OCI-LY1 (cell line): ENCODE measurements at regions not wholly inside any gene's neighbourhood (a gene's known extent, or its start where the extent isn't known, plus 50 kb on each side); places are given as distances from the start of the nearest gene placed in this dataset.

Experiments
- H2AFZ ChIP-seq: fragments of 200-600 bp; sonication (generic), shearing (Covaris generic); 2 replicates; pipeline ENCODE4 v1.6.0; 2014; ENCODE audit warnings: antibody characterized with exemption, mild to moderate bottlenecking, low read length
- H3F3A ChIP-seq: fragments of 200-600 bp; sonication (generic), shearing (Covaris generic); 2 replicates; pipeline ENCODE4 v1.6.0; 2014; ENCODE audit warnings: mild to moderate bottlenecking, antibody characterized with exemption, low read length, moderate library complexity; ENCODE audit not compliant: insufficient read depth
- H3K27ac ChIP-seq: fragments of 200-600 bp; sonication (generic); 2 replicates; pipeline ENCODE4 v1.5.1; 2014; ENCODE audit warnings: low read length, mixed run types, mild to moderate bottlenecking, low read depth; ENCODE audit not compliant: poor library complexity, severe bottlenecking
- H3K27me3 ChIP-seq: fragments of 200-600 bp; sonication (generic); 2 replicates; pipeline ENCODE4 v1.6.0; 2014; ENCODE audit warnings: antibody characterized with exemption, mild to moderate bottlenecking, low read length, moderate library complexity; ENCODE audit not compliant: insufficient read depth
- H3K36me3 ChIP-seq: fragments of 200-600 bp; sonication (generic); 2 replicates; pipeline ENCODE4 v1.6.1; 2014; ENCODE audit warnings: mild to moderate bottlenecking, antibody characterized with exemption, low read length, moderate library complexity, mixed read lengths; ENCODE audit not compliant: insufficient read depth
- H3K4me1 ChIP-seq: fragments of 200-600 bp; sonication (generic); 2 replicates; pipeline ENCODE4 v1.5.1; 2014; ENCODE audit warnings: mild to moderate bottlenecking, low read length, moderate library complexity; ENCODE audit not compliant: insufficient read depth, severe bottlenecking
- H3K4me2 ChIP-seq: fragments of 200-600 bp; sonication (generic), shearing (Covaris generic); 2 replicates; pipeline ENCODE4 v1.6.1; 2014; ENCODE audit warnings: low read length
- H3K4me3 ChIP-seq: fragments of 200-600 bp; sonication (generic); 2 replicates; pipeline ENCODE4 v1.5.1; 2014; ENCODE audit warnings: low read length, low read depth, mild to moderate bottlenecking, mixed read lengths; ENCODE audit not compliant: poor library complexity, severe bottlenecking
- H3K79me2 ChIP-seq: fragments of 200-600 bp; shearing (Covaris generic); 2 replicates; pipeline ENCODE4 v1.6.1; 2016; ENCODE audit warnings: mixed run types, low read length, mixed read lengths; ENCODE audit not compliant: insufficient read depth
- H3K9ac ChIP-seq: fragments of 200-600 bp; sonication (generic), shearing (Covaris generic); 2 replicates; pipeline ENCODE4 v1.6.1; 2014; ENCODE audit warnings: mild to moderate bottlenecking, low read length, mixed read lengths
- H3K9me2 ChIP-seq: fragments of 200-600 bp; sonication (generic), shearing (Covaris generic); 2 replicates; pipeline ENCODE4 v1.6.1; 2014; ENCODE audit warnings: low read depth, mild to moderate bottlenecking, low read length, mixed read lengths
- H3K9me3 ChIP-seq: fragments of 200-600 bp; shearing (Covaris generic); 2 replicates; pipeline ENCODE4 v1.6.1; 2014; ENCODE audit warnings: low read length, mixed read lengths
- H4K20me1 ChIP-seq: fragments of 200-600 bp; sonication (generic), shearing (Covaris generic); 2 replicates; pipeline ENCODE4 v1.6.0; 2016; ENCODE audit warnings: mild to moderate bottlenecking, low read length; ENCODE audit not compliant: insufficient read depth
- EZH2 ChIP-seq: fragments of 200-600 bp; sonication (generic), shearing (Covaris generic); IDR thresholded peaks from 2 replicates; pipeline ENCODE4 v1.8.0; 2017; ENCODE audit warnings: borderline replicate concordance, mixed run types, mild to moderate bottlenecking, antibody characterized with exemption, low read length, moderate library complexity, mixed read lengths
- TF ChIP-seq, protein P1 (sequence below): fragments of 200-600 bp; sonication (generic), shearing (Covaris generic); IDR thresholded peaks from 2 replicates; pipeline ENCODE4 v1.5.1; 2017; ENCODE audit warnings: mild to moderate bottlenecking, antibody characterized with exemption, low read length, moderate library complexity, mixed read lengths

GRCh38 chr15:93239993-93240392 lies 151.0 kb upstream of the RGMA start:
- no peak overlapping the region for H2AFZ ChIP-seq
- no peaks in the 10 kb centered on the region for H3K4me1 ChIP-seq
- no peaks in the 10 kb centered on the region for H3K9me2 ChIP-seq
- TF ChIP-seq, protein P1, sequence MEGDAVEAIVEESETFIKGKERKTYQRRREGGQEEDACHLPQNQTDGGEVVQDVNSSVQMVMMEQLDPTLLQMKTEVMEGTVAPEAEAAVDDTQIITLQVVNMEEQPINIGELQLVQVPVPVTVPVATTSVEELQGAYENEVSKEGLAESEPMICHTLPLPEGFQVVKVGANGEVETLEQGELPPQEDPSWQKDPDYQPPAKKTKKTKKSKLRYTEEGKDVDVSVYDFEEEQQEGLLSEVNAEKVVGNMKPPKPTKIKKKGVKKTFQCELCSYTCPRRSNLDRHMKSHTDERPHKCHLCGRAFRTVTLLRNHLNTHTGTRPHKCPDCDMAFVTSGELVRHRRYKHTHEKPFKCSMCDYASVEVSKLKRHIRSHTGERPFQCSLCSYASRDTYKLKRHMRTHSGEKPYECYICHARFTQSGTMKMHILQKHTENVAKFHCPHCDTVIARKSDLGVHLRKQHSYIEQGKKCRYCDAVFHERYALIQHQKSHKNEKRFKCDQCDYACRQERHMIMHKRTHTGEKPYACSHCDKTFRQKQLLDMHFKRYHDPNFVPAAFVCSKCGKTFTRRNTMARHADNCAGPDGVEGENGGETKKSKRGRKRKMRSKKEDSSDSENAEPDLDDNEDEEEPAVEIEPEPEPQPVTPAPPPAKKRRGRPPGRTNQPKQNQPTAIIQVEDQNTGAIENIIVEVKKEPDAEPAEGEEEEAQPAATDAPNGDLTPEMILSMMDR: no peak
- TF ChIP-seq EZH2: no peak
- H3K27ac ChIP-seq: no peak overlapping the region
- no peak overlapping the region for H3K9ac ChIP-seq
- H3K9me3 ChIP-seq: no peaks in the 10 kb centered on the region
- no peaks in the 10 kb centered on the region for H3K27me3 ChIP-seq
- no peak overlapping the region for H3K4me2 ChIP-seq
- no peaks in the 10 kb centered on the region for H3K36me3 ChIP-seq
- no peaks in the 10 kb centered on the region for H4K20me1 ChIP-seq
- H3K79me2 ChIP-seq: no peaks in the 10 kb centered on the region
- no peak overlapping the region for H3K4me3 ChIP-seq
- H3F3A ChIP-seq: no peaks in the 10 kb centered on the region

DNA sequence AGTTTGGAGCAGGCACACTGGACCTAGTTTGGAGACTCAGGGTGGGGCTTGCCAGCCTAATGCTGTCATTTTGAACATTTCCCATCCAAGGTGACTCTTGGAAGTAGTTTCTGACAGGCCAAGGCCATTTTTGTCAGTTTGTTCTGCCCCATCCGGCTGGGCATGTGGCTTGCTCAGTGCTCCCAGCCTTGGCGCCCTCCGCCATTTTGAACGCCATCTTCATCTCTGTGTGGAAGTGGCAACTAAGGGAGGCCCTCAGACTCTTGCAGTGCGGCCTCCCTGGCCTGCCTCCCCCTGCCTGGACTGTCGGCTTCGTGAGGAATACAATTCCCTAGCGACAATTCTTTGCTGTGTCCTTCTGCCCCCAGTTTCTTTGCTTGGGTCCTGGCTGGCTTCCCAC lies 150.6 kb upstream of the RGMA start:
- H3K79me2 ChIP-seq: no peaks in the 10 kb centered on the region
- no peak overlapping the region for H3K4me3 ChIP-seq
- no peaks in the 10 kb centered on the region for H3K9me3 ChIP-seq
- H3K9ac ChIP-seq: no peak overlapping the region
- H3K4me2 ChIP-seq: no peak overlapping the region
- H3K27ac ChIP-seq: no peak overlapping the region
- no peak for TF ChIP-seq EZH2
- TF ChIP-seq, protein P1: no peak
- H2AFZ ChIP-seq: no peak overlapping the region
- no peaks in the 10 kb centered on the region for H3K4me1 ChIP-seq
- no peaks in the 10 kb centered on the region for H4K20me1 ChIP-seq
- H3K27me3 ChIP-seq: no peaks in the 10 kb centered on the region
- H3K9me2 ChIP-seq: no peaks in the 10 kb centered on the region
- H3K36me3 ChIP-seq: no peaks in the 10 kb centered on the region
- H3F3A ChIP-seq: no peaks in the 10 kb centered on the region

- Histone ChIP-seq H3K9me3 (no peaks in the 10 kb centered on the region), H3K79me2 (no peaks in the 10 kb centered on the region), H3K4me2 (no peak overlapping the region), H2AFZ (no peak overlapping the region), H3K36me3 (no peaks in the 10 kb centered on the region), H3K27ac (no peak overlapping the region), H3K9me2 (no peaks in the 10 kb centered on the region), H3K4me3 (no peak overlapping the region), H3K4me1 (no peaks in the 10 kb centered on the region), H3K9ac (no peak overlapping the region), H3K27me3 (no peaks in the 10 kb centered on the region), H4K20me1 (no peaks in the 10 kb centered on the region), H3F3A (no peaks in the 10 kb centered on the region)
- TF ChIP-seq EZH2: no peak
- TF ChIP-seq, protein P1: no peak
Measured at GRCh38 chr15:93238641-93239040, 149.6 kb upstream of the RGMA start.
